Lung (tissue), 11 donors: ENCODE measurements at regions not wholly inside any gene's neighbourhood (a gene's known extent, or its start where the extent isn't known, plus 50 kb on each side); places are given as distances from the start of the nearest gene placed in this dataset.

Experiments used
- ATAC-seq: fragments of 200-7000 bp; cut with Tn5 transposase; one replicate; pipeline ENCODE4 v1.9.1; 2020; ENCODE audit warnings: moderate number of reproducible peaks; ENCODE audit not compliant: insufficient read depth, low FRiP score
- DNase-seq, 3 donors: peaks; one replicate each; pipeline ENCODE4 v3.0.0-alpha.2; 2013 to 2017
- H3K27ac ChIP-seq, 2 donors: one replicate each; pipeline ENCODE4 v1.5.1; 2013; ENCODE audit warnings: mild to moderate bottlenecking in 2 of 2, moderate library complexity in 2 of 2, control low read depth in 1 of 2, inconsistent platforms in 1 of 2, low read depth in 1 of 2, low read length in 1 of 2
- H3K27me3 ChIP-seq, 3 donors: one replicate each; pipeline ENCODE4 v1.5.1; 2013; ENCODE audit warnings: low read length in 2 of 3; ENCODE audit not compliant: control insufficient read depth in 3 of 3, insufficient read depth in 3 of 3
- H3K36me3 ChIP-seq, 4 donors: one replicate each; pipeline ENCODE4 v1.5.1; 2013; ENCODE audit warnings: low read length in 4 of 4, mild to moderate bottlenecking in 1 of 4, moderate library complexity in 1 of 4; ENCODE audit not compliant: control insufficient read depth in 4 of 4, insufficient read depth in 4 of 4
- H3K4me1 ChIP-seq, 5 donors: one replicate each; pipeline ENCODE4 v1.5.1; 2013; ENCODE audit warnings: low read length in 5 of 5, mild to moderate bottlenecking in 2 of 5, moderate library complexity in 1 of 5; ENCODE audit not compliant: control insufficient read depth in 5 of 5, insufficient read depth in 5 of 5
- H3K4me3 ChIP-seq: one replicate; pipeline ENCODE4 v1.5.1; 2013; ENCODE audit warnings: mild to moderate bottlenecking, control low read depth, moderate library complexity
- H3K9ac ChIP-seq, 2 donors: one replicate each; pipeline ENCODE4 v1.5.1; 2013; ENCODE audit warnings: low read length in 2 of 2, control low read depth in 1 of 2; ENCODE audit not compliant: insufficient read depth in 1 of 2
- H3K9me3 ChIP-seq, 4 donors: one replicate each; pipeline ENCODE4 v1.5.1; 2013; ENCODE audit warnings: low read length in 3 of 4, mild to moderate bottlenecking in 1 of 4, moderate library complexity in 1 of 4; ENCODE audit not compliant: control insufficient read depth in 4 of 4, insufficient read depth in 3 of 4
- WGBS, 2 donors: extraction: QIAGEN DNeasy Blood & Tissue Kit; methylation state at CpG; one replicate each; pipeline ENCODE4 v1.1.7; 2013; 5-methylcytosine and 5-hydroxymethylcytosine counted together
- TF ChIP-seq, protein P1 (sequence below): IDR thresholded peaks from 2 replicates; pipeline ENCODE4 v1.5.1; 2012; ENCODE audit warnings: mild to moderate bottlenecking; ENCODE audit errors: control extremely low read depth, extremely low read depth
- donor health status: control.
- donor health status: control.
- donor health status: Bipolar disorder and iron deficiency.
- donor health status: healthy.
- donor health status: DM: yes; HTN: yes; CAD: no.

DNA sequence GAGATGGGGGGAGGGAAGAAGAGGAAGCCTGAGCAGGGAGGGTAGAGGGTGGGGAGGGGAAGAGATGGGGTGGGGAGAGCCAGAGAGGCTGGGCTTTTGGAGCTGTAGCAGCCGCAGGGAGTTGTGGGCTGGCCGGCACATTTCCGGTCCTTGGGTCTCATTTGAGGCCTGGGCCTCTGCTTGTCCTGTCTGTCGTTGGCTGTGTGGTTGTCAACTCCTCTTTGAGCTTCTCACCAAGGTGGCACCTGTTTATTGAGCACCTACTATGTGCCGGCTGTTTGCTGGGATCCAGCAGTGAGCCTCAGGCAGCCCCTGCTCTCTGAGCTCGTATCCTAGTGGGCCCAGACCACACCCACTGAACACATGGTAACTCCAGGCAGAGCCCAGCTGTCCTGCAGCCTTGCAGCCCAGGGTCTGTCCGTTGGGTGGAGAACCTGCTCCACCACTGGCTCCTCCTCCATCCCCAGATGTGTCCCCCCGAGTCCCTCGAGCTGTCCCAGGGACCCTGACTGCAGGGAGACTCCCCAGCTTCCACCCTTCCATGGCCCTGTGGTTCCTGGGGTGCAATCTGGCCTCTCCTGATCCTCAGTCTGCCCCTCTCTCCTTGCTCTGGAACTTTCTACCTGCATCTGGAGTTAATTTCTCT lies 164.9 kb downstream of the IRF8 start:
- no peak for ATAC-seq
- no peak overlapping the region for H3K4me3 ChIP-seq
- H3K27ac ChIP-seq, result no peak overlapping the region
- H3K4me1 ChIP-seq, result peaks cover 0 to 35% (median 7%) of the 10 kb centered on the region in 5 donors
- H3K9me3 ChIP-seq, result no peaks in the 10 kb centered on the region
- TF ChIP-seq, protein P1, sequence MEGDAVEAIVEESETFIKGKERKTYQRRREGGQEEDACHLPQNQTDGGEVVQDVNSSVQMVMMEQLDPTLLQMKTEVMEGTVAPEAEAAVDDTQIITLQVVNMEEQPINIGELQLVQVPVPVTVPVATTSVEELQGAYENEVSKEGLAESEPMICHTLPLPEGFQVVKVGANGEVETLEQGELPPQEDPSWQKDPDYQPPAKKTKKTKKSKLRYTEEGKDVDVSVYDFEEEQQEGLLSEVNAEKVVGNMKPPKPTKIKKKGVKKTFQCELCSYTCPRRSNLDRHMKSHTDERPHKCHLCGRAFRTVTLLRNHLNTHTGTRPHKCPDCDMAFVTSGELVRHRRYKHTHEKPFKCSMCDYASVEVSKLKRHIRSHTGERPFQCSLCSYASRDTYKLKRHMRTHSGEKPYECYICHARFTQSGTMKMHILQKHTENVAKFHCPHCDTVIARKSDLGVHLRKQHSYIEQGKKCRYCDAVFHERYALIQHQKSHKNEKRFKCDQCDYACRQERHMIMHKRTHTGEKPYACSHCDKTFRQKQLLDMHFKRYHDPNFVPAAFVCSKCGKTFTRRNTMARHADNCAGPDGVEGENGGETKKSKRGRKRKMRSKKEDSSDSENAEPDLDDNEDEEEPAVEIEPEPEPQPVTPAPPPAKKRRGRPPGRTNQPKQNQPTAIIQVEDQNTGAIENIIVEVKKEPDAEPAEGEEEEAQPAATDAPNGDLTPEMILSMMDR, result no peak
- no peak overlapping the region for H3K9ac ChIP-seq
- WGBS, 2 donors, result 60 to 79% methylated on average over 9 of the region's 9 CpGs
- no peaks in the 10 kb centered on the region for H3K36me3 ChIP-seq
- H3K27me3 ChIP-seq, result no peaks in the 10 kb centered on the region
- DNase-seq, result no peak

DNA sequence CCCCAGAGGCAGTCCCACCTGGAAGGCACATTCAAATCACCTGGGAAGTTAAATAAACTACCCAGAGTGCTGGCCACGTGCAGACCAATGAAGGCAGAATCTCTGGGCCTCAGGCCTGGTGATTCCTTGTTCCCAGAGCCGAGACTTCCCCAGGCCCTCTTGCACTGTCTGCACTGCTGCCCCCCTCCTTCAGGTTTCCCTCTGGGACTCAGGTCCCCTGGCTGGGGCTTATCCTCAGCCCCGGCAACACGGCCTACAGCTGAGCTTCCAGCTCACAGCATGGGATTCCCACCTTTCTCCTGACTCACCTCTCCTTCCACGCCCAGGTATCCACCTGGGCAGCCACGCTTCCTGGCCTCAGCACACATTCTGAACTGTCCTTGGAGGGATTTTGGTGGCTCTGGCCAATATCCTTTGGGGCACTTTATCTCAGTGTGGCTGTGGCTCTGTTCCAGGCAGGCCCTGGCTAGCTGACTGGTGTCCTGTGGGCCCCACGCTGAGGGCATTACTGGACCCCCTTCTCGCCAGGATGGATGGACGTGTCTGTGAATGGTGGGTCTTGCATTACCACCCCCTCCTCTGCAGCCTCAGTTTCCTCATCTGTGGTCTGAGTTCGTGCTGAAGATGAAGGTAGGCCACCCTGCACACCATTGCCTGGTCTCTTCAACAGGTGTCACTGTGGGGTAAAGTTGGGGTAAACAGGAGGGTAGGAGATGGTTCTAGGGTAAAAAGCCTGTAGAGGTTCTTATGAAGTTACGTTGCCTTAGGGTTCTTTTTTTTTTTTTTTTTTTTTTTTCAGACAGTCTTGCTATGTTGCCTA lies 165.7 kb downstream of the IRF8 start:
- Histone ChIP-seq H3K4me3 (no peak overlapping the region), H3K9ac (no peak overlapping the region), H3K36me3 (no peaks in the 10 kb centered on the region), H3K9me3 (no peaks in the 10 kb centered on the region), H3K27ac (no peak overlapping the region), H3K27me3 (no peaks in the 10 kb centered on the region), H3K4me1 (peaks cover 0 to 30% (median 7%) of the 10 kb centered on the region in 5 donors)
- no peak for DNase-seq
- ATAC-seq, result no peak
- WGBS, 2 donors, result 92 to 93% methylated on average over 11 of the region's 11 CpGs
- TF ChIP-seq, protein P1, result no peak

DNA sequence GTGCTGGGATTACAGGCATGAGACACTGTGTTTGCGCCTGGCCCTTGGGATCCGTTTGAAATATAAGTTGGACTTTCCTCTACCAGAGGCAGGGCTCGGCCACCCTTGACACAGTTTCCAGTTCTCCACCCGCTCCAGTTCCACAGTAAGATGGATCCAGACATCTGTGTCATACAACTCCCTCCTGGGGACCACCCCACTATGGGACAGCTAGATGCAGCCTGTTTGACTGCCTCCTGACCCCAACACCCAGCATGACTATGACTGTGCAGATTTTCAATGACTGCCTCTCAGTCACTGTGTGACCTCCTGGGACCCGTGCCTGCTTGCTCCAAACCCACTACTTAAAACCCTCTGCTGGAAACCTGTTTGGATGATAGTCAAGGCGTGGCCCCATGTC lies 166.7 kb downstream of the IRF8 start:
- no peaks in the 10 kb centered on the region for H3K9me3 ChIP-seq
- WGBS, 2 donors, result 83 to 85% methylated on average over 6 of the region's 6 CpGs
- H3K4me1 ChIP-seq, result peaks cover 0 to 29% (median 11%) of the 10 kb centered on the region in 5 donors
- ATAC-seq (no peak), DNase-seq (no peak)
- no peaks in the 10 kb centered on the region for H3K36me3 ChIP-seq
- no peak overlapping the region for H3K4me3 ChIP-seq
- TF ChIP-seq, protein P1, result no peak
- H3K27me3 ChIP-seq, result no peaks in the 10 kb centered on the region
- no peak overlapping the region for H3K27ac ChIP-seq
- no peak overlapping the region for H3K9ac ChIP-seq
